Adrenal gland (tissue), 5 donors: ENCODE measurements at regions not wholly inside any gene's neighbourhood (a gene's known extent, or its start where the extent isn't known, plus 50 kb on each side); places are given as distances from the start of the nearest gene placed in this dataset.

ENCODE experiments used
- POLR2A ChIP-seq, 2 donors: fragments of 450-650 bp; IDR thresholded peaks; one replicate each; pipeline ENCODE4 v1.6.1; 2017; ENCODE audit warnings: antibody characterized with exemption in 2 of 2, mild to moderate bottlenecking in 2 of 2, moderate library complexity in 1 of 2
- TF ChIP-seq, protein P1 (sequence below), 6 experiments: fragments of 450-650 bp in 4 of 6; fragments of 200-600 bp in 2 of 6; sonication (generic) in 1 of 6; IDR thresholded peaks; 1 replicate in 5 of 6; 2 replicates in 1 of 6; pipeline versions ENCODE4 v1.5.1 to v1.8.0; 2016 to 2021; ENCODE audit warnings: antibody characterized with exemption in 6 of 6, mild to moderate bottlenecking in 2 of 6, moderate library complexity in 1 of 6
- donor health status: DM: no; HTN: no; CAD: no.

DNA sequence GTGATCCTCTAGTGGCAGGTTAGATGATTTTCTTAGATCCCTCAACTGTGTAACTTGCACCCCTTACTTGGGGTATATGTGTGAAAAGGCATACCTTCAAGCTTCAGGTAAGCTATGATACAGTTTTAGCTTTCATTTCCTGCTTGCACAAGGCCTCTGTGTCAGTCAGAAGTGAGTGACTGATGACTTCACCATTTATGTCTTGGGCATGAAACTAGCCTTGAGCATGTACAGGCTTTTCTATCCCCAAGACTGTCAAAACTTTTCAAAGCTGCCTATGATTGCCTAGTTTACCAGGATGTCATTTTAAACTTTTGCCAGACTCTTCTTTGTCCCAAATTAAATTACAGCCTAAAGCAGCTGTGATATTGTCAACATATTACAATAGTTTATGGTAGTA lies 286.1 kb upstream of the CNTN5 start:
- TF ChIP-seq, protein P1, sequence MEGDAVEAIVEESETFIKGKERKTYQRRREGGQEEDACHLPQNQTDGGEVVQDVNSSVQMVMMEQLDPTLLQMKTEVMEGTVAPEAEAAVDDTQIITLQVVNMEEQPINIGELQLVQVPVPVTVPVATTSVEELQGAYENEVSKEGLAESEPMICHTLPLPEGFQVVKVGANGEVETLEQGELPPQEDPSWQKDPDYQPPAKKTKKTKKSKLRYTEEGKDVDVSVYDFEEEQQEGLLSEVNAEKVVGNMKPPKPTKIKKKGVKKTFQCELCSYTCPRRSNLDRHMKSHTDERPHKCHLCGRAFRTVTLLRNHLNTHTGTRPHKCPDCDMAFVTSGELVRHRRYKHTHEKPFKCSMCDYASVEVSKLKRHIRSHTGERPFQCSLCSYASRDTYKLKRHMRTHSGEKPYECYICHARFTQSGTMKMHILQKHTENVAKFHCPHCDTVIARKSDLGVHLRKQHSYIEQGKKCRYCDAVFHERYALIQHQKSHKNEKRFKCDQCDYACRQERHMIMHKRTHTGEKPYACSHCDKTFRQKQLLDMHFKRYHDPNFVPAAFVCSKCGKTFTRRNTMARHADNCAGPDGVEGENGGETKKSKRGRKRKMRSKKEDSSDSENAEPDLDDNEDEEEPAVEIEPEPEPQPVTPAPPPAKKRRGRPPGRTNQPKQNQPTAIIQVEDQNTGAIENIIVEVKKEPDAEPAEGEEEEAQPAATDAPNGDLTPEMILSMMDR (IDR thresholded peaks at IDR 0.05) = no peak
- TF ChIP-seq POLR2A (IDR thresholded peaks at IDR 0.05) = no peak
